Activated naive CD4-positive, alpha-beta T cell treated with Interleukin-2 at 50 U/mL for 16 hours (primary cell): ENCODE measurements at regions not wholly inside any gene's neighbourhood (a gene's known extent, or its start where the extent isn't known, plus 50 kb on each side); places are given as distances from the start of the nearest gene placed in this dataset.

Source experiments
- DNase-seq: peaks from one replicate; pipeline ENCODE4 v3.0.0-alpha.2; 2020

DNA sequence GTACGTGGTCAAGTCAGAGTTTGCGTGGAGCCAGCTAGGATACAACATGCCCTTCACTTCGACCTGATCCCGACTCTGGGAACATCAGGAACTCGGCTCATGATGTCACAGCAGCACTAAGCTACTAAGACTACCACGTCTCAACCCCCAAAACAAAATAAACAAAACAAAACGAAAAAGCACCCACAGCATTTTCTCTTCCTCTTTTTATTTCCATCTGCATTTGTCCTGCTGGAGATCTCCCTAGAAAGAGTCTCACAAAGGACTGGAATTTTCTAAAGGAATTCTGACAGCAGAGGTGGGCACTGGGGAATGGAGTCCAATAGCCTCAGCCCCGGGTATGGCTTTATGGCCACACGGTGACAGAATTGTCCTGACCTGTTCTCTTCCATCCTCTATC lies 196.6 kb downstream of the SALL1 start:
- DNase-seq, result no peak

DNA sequence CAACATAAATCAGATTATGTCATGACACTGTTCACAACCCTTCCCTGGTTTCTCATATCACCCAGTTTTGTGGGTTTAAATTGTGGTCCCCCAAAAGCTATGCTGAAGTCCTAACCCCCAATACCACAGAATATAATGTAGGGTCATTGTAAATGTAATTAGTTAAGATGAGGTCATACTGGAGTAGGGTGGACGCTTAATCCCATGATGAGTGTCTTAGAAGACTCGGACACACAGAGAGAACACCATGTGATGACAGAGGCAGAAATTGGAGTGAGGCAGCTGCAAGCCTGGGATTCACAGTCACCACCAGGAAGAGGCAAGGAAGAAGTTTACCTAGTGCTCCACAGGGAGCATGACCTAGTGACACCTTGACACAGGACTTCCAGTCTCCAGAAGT lies 197.8 kb downstream of the SALL1 start:
- DNase-seq, result no peak

DNA sequence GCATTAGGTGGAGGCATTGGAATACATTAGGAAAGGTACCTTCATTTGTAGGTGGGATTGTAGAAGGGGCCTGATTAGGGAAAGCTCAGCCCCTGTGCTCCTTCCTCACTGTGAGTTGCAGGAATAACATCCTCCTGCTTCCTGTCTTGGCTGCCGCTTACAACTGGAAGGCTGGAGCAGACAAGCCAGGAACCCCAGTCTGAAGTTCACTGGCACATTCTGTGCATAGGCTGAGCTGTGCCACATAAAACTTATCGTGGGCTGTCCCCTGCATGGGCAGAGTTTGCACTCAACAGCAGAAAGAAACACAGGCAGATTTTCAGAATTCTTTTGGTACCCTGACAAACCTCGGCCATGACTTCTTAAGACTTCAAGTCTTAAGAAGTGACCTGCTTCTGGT lies 200.1 kb downstream of the SALL1 start:
- no peak for DNase-seq

DNA sequence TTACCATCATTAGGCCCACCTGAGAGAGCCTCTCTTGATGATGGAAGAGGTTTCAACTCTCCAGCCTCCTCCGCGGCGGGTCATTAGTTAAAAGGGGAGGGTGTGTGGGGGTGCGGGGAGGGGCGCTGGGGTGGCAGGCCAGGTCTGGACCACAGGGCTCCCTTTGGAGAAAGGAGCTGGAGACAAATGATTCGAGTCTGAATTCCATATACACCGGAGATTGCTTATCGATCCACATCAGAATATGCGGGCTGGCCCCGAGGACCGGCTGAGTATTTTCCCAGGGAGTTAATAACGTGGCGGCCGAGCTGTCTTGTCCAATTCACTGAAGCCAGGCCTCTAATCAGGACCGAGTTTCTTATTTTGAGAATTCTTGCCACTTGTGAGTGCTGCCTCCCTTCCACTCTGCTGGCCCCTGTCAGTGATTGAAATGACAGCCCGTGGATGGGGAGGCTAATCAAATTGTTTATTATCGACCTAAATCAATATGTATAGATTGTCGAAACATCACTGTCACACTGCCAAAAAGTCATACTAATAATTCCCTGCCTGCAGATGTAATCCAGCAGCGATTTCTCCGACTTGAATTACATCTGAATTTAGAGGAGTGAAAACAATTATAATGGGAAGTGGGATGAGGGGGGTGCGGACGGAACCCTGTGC lies 202.7 kb downstream of the SALL1 start:
- DNase-seq, result no peak

DNA sequence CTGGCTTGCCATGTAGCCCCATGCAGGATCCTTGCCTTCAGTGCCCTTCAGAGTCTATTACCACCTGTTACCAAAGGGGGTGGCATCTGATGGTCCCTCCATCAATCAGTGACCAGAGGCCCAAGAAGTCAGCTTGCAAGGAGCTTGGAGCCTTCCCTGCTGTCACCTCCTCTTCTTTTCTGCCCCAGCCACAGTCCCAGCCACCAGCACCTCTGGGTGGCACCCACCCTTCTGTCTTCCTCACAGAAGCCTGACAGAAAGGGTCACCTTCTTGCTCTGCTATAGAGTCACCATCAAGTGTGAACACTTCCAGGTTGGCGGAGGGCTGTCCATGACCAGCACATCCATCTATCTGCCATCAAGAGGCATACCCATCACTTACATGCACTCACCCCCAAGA lies 203.2 kb downstream of the SALL1 start:
- DNase-seq, result no peak

DNA sequence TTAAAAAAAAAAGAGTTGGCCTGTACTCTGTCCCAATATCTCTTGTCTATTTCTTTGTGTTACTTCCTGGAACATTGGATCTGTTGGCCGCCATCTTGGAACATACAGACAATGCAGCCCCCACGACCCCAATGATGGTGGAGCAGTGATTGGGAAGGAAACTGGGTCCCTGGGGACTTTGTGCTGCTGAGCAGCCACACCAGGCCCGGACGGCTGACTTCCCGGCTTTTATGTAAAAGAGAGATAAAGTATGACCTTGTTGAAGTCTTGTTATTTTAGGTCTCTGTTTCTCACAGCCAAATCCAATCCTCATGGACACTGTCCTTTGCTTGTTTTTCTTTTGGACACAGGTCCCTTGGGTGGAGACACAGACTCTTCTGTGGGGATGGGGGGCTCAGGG lies 204.5 kb downstream of the SALL1 start:
- no peak for DNase-seq

DNA sequence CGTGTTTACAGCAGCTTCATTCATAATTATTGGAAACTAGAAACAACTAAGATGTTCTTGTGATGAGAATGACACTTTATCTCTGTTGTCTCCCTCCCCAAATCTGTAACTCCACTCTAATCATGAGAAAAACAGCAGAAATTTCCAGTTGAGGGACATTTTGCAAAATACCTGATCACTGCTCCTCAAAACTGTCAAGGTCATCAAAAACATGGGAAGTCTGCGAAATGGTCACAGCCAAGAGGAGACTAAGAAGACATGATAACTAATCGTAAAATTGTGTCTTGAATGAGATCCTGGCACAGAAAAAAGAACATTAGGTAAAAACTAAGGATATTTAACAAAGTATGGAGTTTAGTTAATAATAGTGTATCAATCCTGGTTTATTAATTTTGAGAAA lies 204.2 kb downstream of the CYLD start:
- DNase-seq, result no peak

DNA sequence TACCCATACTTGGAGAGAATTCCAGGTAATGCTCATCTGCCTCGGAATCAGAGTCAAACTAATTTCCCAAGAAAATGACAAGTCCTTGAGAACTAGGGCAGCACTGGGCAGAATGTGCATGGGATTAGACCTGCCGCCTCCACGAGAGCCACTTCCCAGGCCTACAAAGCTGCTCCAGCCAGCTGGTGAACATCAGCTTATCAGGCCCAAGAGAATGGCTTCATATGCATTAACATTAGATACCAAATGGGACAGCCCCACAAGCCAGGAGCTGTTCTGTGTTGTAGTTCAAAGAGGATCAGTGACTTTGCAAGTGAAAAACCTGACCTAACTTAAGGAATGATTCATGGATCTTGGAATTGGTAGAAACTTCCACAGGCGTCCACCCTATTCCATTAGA lies 203.3 kb downstream of the CYLD start:
- DNase-seq, result no peak

DNA sequence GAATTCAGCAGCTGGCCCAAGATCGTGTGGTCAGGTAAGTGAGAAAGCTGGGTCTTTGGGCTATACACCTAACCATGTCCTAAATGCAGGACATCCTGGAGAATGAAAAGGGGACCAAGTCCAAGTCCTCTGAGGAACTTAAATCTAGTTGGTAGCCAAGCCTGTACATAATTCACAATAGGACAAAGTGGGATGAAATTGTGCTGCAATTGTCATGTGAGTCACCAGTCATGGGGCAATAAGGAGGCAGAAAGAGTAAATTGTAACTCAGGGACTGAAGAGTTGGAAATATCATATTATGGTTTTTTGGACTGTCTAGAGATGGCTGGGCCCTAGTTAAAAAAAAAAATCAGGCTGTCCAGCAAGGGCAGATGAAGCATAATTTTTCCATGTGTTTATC lies 202.6 kb downstream of the CYLD start:
- DNase-seq, result no peak

DNA sequence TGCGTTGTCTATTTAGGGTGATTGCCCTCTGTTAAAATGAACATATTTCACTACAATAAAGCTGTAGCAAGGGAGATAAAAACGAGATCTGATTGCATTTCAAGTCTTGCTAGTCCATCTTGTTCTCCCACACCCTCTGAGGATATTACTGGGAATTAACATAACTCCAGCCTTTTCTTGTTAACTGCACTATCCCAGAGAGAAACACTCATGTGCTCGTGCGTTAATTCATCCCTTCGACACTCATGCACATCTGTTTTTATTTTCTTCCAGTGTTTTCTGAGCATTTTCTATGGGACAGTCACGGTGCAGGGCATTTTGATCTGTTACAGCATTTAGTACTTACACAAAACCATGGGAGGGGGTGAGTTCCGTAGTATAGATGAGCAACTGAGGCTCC lies 202.1 kb downstream of the CYLD start:
- no peak for DNase-seq

DNA sequence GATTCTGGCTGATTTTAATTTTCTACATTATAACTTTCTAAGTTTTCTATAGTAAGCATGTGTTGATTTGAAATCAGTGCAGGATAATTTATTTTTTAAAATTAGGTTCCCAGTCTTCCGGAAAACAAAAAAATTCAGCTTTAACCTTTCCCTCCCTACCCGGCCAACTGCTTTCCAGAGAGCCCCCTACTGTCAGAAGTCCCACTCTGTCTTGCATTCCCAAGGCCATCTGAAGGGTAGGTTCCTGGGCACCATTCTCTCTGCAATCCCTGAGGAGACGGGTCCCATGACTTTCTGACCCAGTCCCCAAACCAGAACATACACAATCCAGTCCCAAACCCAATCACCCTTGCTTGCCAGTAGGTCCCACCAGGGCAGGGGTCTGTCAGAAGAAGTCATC lies 200.3 kb downstream of the CYLD start:
- no peak for DNase-seq

DNA sequence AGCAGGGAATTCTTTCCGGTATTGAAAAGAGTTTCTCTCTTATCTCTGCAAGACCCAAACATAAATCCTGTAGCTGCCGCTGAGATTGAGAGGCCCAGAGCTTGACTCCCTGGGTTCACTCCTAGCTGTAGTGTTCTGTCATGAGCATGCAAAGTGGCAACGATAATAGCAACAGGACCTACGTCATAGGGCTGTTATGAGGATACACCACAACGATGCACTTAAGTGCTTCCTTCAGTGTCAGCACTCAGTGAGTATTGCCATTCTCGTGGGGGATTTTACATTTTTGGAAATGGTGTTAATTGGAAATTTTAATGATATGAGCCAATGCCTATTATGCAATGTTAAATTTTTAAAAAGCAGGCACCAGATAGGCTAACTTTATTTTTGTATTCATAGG lies 199.8 kb downstream of the CYLD start:
- DNase-seq, result no peak

DNA sequence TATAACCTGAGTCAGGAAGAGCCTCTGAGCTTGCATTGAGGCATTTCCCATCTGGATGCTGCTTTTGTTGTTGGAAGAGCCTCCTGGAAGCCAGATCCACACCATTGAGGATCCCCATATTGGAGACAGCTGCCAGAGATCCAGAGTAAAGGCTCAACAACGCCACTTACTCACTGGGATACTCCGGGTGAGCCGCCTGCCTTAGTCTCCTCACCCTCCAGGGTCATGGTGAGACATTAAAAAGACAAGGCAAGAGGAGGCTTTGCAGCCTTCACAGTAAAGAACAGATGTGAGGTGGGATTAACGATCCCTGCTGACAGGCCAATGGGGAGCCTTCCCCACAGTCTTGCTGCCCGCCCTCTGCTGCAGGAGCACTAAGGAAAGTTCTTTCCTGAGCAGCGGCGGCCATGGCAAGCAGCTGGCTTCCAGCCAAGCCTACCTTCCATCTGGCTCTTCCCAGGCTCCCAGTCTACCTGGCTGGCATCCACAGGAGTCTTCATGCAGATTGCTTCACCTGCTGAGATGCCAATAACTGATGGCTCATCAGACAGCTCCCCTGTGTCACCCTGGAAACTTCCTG lies 198.5 kb downstream of the CYLD start:
- no peak for DNase-seq

DNA sequence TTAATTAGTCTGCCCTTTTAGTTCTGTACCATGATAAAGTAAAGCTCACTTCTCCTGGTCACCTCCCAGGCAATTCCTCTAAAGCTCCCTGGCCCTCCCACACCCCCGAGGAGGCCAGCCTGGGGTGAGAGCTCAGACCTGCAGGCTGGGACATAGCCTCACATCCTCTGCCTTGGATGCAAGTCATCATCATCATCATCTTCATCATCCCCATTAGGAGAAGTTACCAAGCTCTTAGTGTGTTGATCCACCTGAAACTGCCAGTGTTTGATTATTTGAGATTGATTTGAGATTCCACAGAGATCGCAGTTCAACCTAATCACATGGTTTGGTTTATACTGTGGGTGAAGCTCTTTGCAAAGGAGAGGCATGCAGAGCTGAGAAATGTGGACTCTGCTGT lies 197.5 kb downstream of the CYLD start:
- no peak for DNase-seq

DNA sequence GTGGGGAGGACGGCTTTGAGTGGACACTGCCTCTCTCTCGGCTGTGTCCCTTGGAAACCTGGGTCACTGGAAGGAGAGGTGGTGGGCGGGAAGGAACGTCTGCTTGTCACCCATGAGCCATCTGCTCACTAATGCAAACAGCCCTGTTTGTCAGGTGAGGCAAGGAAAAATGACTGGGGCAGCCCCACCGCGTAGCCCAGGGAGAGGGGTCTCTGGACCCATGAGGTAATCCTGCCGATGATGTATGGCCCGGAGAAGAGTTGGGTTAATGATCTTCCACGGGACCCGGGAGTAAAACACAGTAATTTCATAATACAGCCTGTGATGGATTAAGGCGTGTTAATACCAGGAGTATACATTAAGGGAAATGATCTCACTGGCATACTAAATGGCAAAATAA lies 197.0 kb downstream of the CYLD start:
- no peak for DNase-seq

DNA sequence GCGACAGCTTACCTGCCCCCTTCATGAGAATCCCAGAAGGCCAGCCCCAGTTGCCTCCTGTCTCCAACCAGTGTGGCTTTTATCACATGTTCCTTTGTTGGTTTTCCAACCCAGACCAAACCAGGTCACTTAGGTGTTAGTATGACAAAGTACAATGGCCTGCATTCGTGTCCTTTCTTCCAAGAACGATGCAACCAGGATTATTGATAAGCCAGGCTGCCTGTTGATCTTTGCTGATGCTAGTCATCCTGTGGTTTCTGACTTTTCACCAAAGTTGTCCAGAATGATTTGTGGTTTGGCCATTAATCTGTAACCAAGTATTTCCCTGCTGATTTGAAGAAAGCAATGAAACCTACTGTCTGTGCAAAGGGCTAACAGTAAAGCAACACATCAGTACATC lies 191.4 kb downstream of the CYLD start:
- no peak for DNase-seq

DNA sequence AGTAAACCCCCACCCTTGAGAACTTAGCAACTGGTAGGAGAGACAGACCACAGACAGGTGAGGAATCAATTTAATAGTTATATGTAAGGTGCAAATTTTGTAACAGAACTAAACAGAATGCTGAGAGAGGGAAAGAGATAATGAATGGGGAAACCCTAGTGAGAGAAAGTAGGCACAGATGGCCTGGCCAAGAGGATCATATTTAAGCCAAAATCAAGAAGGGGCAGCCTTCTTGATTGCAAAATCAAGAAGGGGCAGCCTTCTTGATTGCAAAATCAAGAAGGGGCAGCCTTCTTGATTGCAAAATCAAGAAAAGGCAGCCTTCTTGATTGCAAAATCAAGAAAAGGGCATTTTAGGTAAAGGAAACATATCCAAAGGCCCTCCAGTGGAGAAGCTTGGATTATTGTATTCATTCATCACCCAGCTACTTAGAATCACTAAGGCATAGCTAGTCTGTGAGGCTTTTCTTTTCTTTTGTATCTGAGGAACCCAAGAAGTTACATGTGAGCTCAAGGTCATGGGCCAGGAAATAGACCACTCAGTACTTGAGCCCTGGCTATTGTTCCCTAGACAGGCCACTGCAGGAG lies 190.6 kb downstream of the CYLD start:
- DNase-seq, result no peak

DNA sequence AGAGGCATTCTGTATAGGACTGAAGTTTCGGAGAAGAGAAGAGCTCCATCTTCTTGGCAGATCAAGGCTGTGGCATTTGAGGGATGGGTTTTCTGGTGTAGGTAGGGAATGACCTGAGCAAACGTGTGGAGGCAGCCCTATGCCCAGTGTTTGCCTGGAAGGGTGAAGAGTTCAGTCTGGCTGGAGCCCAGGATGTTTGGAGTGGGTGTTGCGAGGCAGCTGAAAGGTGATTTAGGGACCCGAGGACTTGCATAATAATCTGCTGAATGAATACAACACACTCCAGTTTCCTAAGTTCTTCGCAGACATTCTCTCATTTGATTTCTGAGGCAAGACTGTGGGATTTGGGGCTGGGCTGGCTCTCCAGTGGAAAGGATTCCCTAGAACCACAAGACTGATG lies 186.2 kb downstream of the CYLD start:
- DNase-seq, result no peak

DNA sequence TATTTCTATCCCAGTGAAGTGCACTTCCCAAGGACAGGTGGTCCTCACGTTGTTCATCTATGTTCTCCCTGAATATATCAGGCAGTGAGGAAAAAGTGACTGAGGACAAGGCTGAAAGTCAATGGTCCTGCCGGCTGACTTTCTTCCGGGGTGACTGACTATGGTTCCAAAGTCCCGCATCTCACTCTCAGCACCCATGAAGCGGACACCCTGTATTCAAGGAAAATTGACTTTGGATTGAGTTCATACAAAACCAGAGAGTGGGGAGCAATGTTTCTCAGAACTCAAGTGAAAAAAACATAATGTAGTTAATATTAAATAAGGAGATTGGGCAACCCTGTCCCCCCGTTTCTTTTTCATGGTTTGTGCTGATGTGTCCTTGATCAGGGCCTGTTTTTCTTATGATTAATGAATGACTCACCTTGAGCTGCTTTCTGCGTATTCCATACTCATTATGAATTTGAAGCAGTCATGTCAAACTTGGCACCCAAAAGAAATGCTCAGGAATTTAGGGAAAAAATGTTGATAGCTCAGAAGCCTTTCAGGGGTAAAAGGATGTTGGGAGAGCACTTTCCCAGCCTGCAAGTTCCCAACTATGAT lies 184.0 kb downstream of the CYLD start:
- no peak for DNase-seq

DNA sequence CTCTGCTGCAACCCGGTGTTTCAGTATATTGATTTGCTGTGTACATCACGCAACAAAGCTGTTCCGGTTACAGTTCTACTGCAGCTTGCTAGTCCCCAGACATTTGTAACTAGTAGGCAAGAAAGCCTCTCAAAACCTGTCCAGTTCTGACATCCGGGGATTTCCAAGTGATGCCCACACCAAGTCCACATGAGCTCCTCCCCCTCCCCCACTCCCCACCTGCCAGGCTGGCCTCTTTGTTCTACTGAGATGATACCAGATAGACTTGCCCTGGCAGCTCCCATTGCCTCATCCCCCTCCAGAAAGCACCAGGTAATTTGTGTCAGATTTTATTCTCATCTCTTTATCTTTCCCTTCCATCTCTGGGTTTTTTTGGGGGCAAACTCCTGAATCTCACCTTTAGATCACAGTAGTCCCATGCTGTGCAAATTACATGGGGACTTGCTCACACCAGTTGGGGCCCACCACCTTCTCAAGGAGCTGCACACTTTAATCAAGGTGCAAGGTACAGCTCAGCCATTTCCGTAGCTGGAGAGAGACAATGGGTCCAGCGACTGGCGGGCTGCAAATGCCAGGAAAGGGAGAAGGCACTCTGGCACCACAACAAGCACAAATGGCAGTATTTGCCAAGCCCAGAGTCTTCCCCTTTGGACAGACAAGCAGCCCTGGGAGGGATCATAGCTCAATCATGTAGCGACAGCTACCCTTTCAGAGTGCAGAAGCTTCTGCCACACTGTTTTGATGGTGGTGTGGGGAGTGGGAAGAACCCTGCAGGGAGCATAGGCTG lies 183.1 kb downstream of the CYLD start:
- no peak for DNase-seq

DNA sequence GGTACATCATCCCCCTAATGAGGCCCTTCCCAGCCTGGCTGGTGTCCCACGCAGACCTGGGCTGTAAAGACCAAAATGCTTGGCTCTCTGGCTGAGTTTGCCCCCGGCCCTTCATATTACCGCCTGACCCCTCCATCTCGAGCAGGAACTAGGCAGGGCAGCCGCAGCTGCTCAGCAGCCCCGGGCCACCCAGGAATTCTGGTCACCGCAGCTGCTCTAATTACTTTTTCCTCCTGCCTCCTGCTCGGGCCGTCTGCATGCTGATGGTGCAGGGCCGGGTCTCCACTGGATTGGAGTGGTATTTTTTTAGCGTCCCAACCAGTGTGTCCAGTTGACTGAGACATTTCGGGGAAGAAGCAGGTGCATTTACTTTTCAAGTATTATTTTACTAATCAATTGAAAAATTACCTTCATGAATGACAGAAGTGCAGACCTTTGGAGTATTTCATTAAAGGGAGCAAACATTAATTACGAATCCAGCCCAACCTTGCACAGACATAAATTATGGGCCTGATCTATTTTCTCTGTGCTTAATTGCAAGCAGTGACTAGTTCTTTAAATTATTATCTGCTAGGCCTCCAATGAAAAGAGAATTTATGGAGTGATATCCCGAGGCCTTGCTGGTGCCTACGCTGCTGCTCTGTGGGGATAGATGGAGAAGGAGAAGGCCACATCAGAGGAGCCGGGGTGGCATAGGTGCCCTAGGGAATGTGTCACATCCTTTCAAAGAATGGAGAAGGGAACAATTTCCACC lies 176.2 kb downstream of the CYLD start:
- no peak for DNase-seq

DNA sequence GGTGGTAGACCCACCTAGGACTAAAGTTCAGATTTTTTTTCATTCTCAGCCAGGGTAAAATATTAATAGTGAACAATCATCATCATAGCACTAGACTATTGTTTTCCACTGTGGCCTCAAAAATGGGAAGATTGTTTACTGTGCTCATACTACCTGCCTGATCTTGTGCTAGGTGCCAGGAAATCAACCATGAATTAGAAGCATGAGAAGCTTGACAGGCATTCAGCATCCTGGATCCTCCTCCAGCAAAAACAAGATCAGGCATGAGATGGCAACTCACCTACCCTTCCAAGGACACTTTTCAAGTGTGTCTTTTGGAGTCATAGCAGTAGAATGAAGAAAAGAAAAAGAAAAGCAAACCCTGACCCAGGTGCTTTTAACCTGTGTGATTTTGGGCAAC lies 174.2 kb downstream of the CYLD start:
- no peak for DNase-seq

DNA sequence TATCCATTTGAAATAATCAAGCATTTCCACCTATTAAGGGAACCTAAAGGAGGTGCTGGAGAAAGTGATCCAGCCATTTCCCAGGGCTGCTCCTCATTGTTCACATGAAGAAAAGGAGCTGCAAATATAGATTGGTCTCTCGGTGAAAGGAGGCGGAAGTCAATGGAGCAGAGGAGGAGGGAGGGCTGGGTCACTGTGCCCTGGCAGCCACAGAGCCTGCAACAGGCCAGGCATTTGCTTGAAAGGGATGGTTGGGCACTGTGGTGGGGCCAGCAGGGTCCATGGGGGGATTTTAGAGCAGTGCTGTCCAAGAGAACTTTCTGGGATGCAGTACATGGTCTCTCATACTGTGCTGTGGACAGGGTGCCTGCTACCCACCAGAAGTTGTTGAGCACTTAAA lies 173.2 kb downstream of the CYLD start:
- no peak for DNase-seq
